ENCODE measurements at regions not wholly inside any gene's neighbourhood (a gene's known extent, or its start where the extent isn't known, plus 50 kb on each side); places are given as distances from the start of the nearest gene placed in this dataset.
"Not testable (repeated sequence)": the region's sequence is repeated elsewhere in the genome, so short reads cannot be mapped to it uniquely, and the experiment has no call there.

GRCh38 chr2:176902454-176902853 is 310.1 kb upstream of the HNRNPA3 start:
- no peak overlapping the region for H3K4me2 ChIP-seq
- H3K9me2 ChIP-seq (replicated peaks; ENCODE audit: insufficient read depth), result no peaks in the 10 kb centered on the region
- no peaks in the 10 kb centered on the region for H3K27me3 ChIP-seq
- H4K20me1 ChIP-seq (ENCODE audit: insufficient read depth, poor library complexity, severe bottlenecking), result no peaks in the 10 kb centered on the region
- no peak overlapping the region for H3K27ac ChIP-seq
- H3K79me2 ChIP-seq, result no peaks in the 10 kb centered on the region
- H2AFZ ChIP-seq, result no peak overlapping the region
- no peak for DNase-seq (ENCODE audit: low spot score)
- WGBS (ENCODE audit: low lambda C conversion rate, missing lambda C conversion rate), result 80% methylated on average over 4 of the region's 4 CpGs
- no peak overlapping the region for H3K4me3 ChIP-seq
- no peaks in the 10 kb centered on the region for H3K9me3 ChIP-seq (ENCODE audit: low read depth)
- TF ChIP-seq CTCF (IDR thresholded peaks at IDR 0.05; ENCODE audit: poor library complexity) (no peak), EZH2 (IDR thresholded peaks at IDR 0.05; ENCODE audit: borderline replicate concordance) (no peak), EZH2phosphoT487 (IDR thresholded peaks at IDR 0.05; ENCODE audit: low read depth, severe bottlenecking, unreplicated experiment) (no peak)
- H3K4me1 ChIP-seq (ENCODE audit: insufficient read depth), result no peaks in the 10 kb centered on the region
- H3K36me3 ChIP-seq (replicated peaks; ENCODE audit: insufficient read depth, low read depth), result no peaks in the 10 kb centered on the region

GRCh38 chr2:176904053-176904452 is 308.5 kb upstream of the HNRNPA3 start:
- H3K27me3 ChIP-seq; H3K9me3 ChIP-seq (ENCODE audit: low read depth); H2AFZ ChIP-seq; H3K9me2 ChIP-seq (replicated peaks; ENCODE audit: insufficient read depth); H3K4me2 ChIP-seq; H3K4me3 ChIP-seq; H3K4me1 ChIP-seq (ENCODE audit: insufficient read depth); H4K20me1 ChIP-seq (ENCODE audit: insufficient read depth, poor library complexity, severe bottlenecking); H3K27ac ChIP-seq; DNase-seq (ENCODE audit: low spot score); H3K79me2 ChIP-seq; H3K36me3 ChIP-seq (replicated peaks; ENCODE audit: insufficient read depth, low read depth): not testable (repeated sequence)
- 98% methylated on average over 2 of the region's 2 CpGs for WGBS (ENCODE audit: low lambda C conversion rate, missing lambda C conversion rate)

GRCh38 chr2:176907341-176907740 is 305.3 kb upstream of the HNRNPA3 start:
- H3K79me2 ChIP-seq, result no peaks in the 10 kb centered on the region
- no peak overlapping the region for H3K4me2 ChIP-seq
- no peaks in the 10 kb centered on the region for H3K27me3 ChIP-seq
- H3K36me3 ChIP-seq (replicated peaks; ENCODE audit: insufficient read depth, low read depth), result no peaks in the 10 kb centered on the region
- no peaks in the 10 kb centered on the region for H4K20me1 ChIP-seq (ENCODE audit: insufficient read depth, poor library complexity, severe bottlenecking)
- no peaks in the 10 kb centered on the region for H3K9me2 ChIP-seq (replicated peaks; ENCODE audit: insufficient read depth)
- H3K27ac ChIP-seq, result no peak overlapping the region
- WGBS (ENCODE audit: low lambda C conversion rate, missing lambda C conversion rate), result 78% methylated on average over 3 of the region's 3 CpGs
- H3K4me3 ChIP-seq, result no peak overlapping the region
- H3K4me1 ChIP-seq (ENCODE audit: insufficient read depth), result no peaks in the 10 kb centered on the region
- H3K9me3 ChIP-seq (ENCODE audit: low read depth), result no peaks in the 10 kb centered on the region
- no peak for TF ChIP-seq CTCF (IDR thresholded peaks at IDR 0.05; ENCODE audit: poor library complexity)
- TF ChIP-seq EZH2phosphoT487 (IDR thresholded peaks at IDR 0.05; ENCODE audit: low read depth, severe bottlenecking, unreplicated experiment), result no peak
- TF ChIP-seq EZH2 (IDR thresholded peaks at IDR 0.05; ENCODE audit: borderline replicate concordance), result no peak
- DNase-seq (ENCODE audit: low spot score), result no peak
- no peak overlapping the region for H2AFZ ChIP-seq

GRCh38 chr2:176910828-176911227 is 301.8 kb upstream of the HNRNPA3 start:
- no peak overlapping the region for H3K4me3 ChIP-seq
- H3K4me1 ChIP-seq (ENCODE audit: insufficient read depth), result no peaks in the 10 kb centered on the region
- no peaks in the 10 kb centered on the region for H3K36me3 ChIP-seq (replicated peaks; ENCODE audit: insufficient read depth, low read depth)
- 68% methylated on average over 3 of the region's 3 CpGs for WGBS (ENCODE audit: low lambda C conversion rate, missing lambda C conversion rate)
- H4K20me1 ChIP-seq (ENCODE audit: insufficient read depth, poor library complexity, severe bottlenecking), result no peaks in the 10 kb centered on the region
- H3K9me3 ChIP-seq (ENCODE audit: low read depth), result no peaks in the 10 kb centered on the region
- DNase-seq (ENCODE audit: low spot score), result no peak
- no peak for TF ChIP-seq EZH2 (IDR thresholded peaks at IDR 0.05; ENCODE audit: borderline replicate concordance)
- TF ChIP-seq CTCF (IDR thresholded peaks at IDR 0.05; ENCODE audit: poor library complexity), result no peak
- TF ChIP-seq EZH2phosphoT487 (IDR thresholded peaks at IDR 0.05; ENCODE audit: low read depth, severe bottlenecking, unreplicated experiment), result no peak
- H2AFZ ChIP-seq, result no peak overlapping the region
- H3K27me3 ChIP-seq, result no peaks in the 10 kb centered on the region
- H3K4me2 ChIP-seq, result no peak overlapping the region
- H3K27ac ChIP-seq, result no peak overlapping the region
- no peaks in the 10 kb centered on the region for H3K9me2 ChIP-seq (replicated peaks; ENCODE audit: insufficient read depth)
- H3K79me2 ChIP-seq, result no peaks in the 10 kb centered on the region
